WERI-Rb-1 (cell line): ENCODE measurements at regions not wholly inside any gene's neighbourhood (a gene's known extent, or its start where the extent isn't known, plus 50 kb on each side); places are given as distances from the start of the nearest gene placed in this dataset.
A peak's percentile ranks its signal among the peaks of the same experiment; 100 is the strongest.
"Not testable (repeated sequence)": the region's sequence is repeated elsewhere in the genome, so short reads cannot be mapped to it uniquely, and the experiment has no call there.

Source experiments
- DNase-seq: peaks from one replicate; pipeline ENCODE4 v3.0.0-alpha.2; 2020
- H3K27ac ChIP-seq: fragments of 250-450 bp; sonication (Bioruptor Pico); 2 replicates; pipeline ENCODE4 v1.5.1; 2020; ENCODE audit warnings: mild to moderate bottlenecking, moderate library complexity
- H3K27me3 ChIP-seq: fragments of 250-450 bp; sonication (Bioruptor Pico); 2 replicates; pipeline ENCODE4 v1.5.1; 2021; ENCODE audit warnings: mild to moderate bottlenecking, low read depth, moderate library complexity; ENCODE audit not compliant: insufficient read depth, severe bottlenecking
- H3K36me3 ChIP-seq: fragments of 250-450 bp; sonication (Bioruptor Pico); 2 replicates; pipeline ENCODE4 v1.5.1; 2020; ENCODE audit warnings: mild to moderate bottlenecking, moderate library complexity
- H3K4me3 ChIP-seq: 2 replicates; pipeline ENCODE4 v1.5.1; 2011; ENCODE audit warnings: low read depth, mild to moderate bottlenecking, control low read depth, low read length
- H3K9me3 ChIP-seq: fragments of 250-450 bp; sonication (Bioruptor Pico); 2 replicates; pipeline ENCODE4 v1.5.1; 2021; ENCODE audit warnings: mild to moderate bottlenecking, moderate library complexity; ENCODE audit not compliant: severe bottlenecking
- CTCF ChIP-seq: IDR thresholded peaks from 2 replicates; pipeline ENCODE4 v1.5.1; 2011; ENCODE audit warnings: low read depth, mild to moderate bottlenecking, control low read depth, inconsistent platforms, low read length

DNA sequence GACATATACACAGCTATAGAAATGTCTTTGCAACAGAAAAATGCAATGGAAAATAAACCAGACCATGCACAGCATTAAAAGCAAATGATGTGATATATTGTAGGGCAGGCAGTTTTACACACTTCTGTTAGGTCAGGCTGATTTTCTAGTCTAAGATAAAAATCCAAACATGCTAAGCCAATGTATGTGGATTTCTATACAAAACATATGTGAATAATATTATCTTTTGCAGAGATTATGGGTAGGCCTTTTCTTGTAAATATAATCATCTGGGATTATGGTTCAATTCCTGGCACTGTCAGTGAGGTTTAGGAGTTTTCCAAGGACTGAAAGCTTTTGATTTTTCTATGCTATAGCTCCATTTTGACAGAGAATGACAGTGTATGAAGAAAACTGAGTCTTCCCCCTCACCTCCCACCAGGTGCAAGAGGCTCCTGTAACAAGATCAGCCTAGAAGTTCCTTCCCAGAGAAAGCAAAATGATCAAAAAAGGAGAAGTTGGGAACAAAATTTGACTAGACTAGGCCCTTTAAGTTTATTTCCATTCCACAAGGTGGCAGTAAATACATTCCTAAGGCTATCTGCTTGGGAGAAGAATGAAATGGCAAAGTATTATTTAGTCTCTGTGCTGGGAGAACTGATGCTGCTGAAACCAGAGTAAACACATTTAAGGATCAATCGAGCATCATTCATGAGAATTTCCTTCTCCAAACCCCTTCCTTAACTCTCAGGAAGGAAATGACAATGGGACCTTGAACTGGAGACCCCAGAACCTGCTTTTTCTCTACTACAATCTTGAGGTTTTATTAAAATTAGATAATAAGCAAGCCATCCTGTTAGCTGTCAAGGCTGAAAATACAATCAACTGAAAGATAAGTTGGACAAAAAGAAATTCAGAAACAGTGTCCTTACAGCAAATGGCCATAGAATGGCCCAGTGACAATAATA, 133.0 kb upstream of the TUT7 start:
- H3K27me3 ChIP-seq, result peaks cover 38% of the 10 kb centered on the region

GRCh38 chr9:86485359-86485758, 131.1 kb upstream of the TUT7 start:
- Histone ChIP-seq H3K36me3 (no peaks in the 10 kb centered on the region), H3K27me3 (peaks cover 45% of the 10 kb centered on the region)

More for the DNA sequence above, 133.0 kb upstream of the TUT7 start:
- no peaks in the 10 kb centered on the region for H3K36me3 ChIP-seq
- TF ChIP-seq CTCF, result peak; percentile 31
- no peak overlapping the region for H3K27ac ChIP-seq
- no peak overlapping the region for H3K4me3 ChIP-seq
- no peak for DNase-seq
- H3K9me3 ChIP-seq, result no peaks in the 10 kb centered on the region

DNA sequence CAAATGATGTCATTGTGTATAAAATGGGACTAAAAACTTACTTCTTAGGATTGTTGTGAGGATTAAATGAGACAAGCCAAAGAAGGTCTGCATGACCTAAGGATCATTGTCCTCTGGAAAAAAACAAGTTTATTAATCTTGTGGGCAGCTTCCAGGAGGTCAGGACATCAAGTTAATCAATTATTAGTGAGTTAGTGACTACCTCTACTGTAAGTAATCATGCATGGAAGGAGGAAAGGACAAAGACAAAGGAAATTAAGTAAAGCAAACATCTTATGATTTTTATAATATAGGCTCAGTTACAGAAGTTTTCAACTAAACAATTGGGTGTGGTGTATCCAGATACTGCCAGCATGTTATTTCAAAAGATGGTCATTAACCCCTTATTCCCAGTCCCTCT, 129.3 kb upstream of the TUT7 start:
- H3K4me3 ChIP-seq, result no peak overlapping the region
- peaks cover 40% of the 10 kb centered on the region for H3K27me3 ChIP-seq
- no peaks in the 10 kb centered on the region for H3K9me3 ChIP-seq
- no peak for DNase-seq
- no peak overlapping the region for H3K27ac ChIP-seq
- no peak for TF ChIP-seq CTCF
- no peaks in the 10 kb centered on the region for H3K36me3 ChIP-seq

More at GRCh38 chr9:86485359-86485758, 131.1 kb upstream of the TUT7 start:
- Histone ChIP-seq H3K9me3 (no peaks in the 10 kb centered on the region), H3K4me3 (no peak overlapping the region), H3K27ac (no peak overlapping the region)
- DNase-seq, result no peak
- TF ChIP-seq CTCF, result no peak

- Histone ChIP-seq H3K36me3 (no peaks in the 10 kb centered on the region), H3K4me3 (no peak overlapping the region), H3K9me3 (no peaks in the 10 kb centered on the region), H3K27me3 (peaks cover 40% of the 10 kb centered on the region), H3K27ac (no peak overlapping the region)
- no peak for DNase-seq
- TF ChIP-seq CTCF, result no peak
These were observed 127.3 kb upstream of the TUT7 start for GRCh38 chr9:86481466-86481865.

DNA sequence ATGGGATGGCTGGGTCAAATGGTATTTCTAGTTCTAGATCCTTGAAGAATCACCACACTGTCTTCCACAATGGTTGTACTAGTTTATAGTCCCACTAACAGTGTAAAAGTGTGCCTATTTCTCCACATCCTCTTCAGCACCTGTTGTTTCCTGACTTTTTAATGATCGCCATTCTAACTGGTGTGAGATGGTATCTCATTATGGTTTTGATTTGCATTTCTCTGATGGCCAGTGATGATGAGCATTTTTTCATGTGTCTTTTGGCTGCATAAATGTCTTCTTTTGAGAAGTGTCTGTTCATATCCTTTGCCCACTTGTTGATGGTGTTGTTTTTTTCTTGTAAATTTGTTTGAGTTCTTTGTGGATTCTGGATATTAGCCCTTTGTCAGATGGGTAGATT, 121.0 kb upstream of the TUT7 start:
- not testable (repeated sequence) for DNase-seq, H3K36me3 ChIP-seq, H3K4me3 ChIP-seq, H3K9me3 ChIP-seq, H3K27ac ChIP-seq
- H3K27me3 ChIP-seq, result peaks cover 18% of the 10 kb centered on the region

DNA sequence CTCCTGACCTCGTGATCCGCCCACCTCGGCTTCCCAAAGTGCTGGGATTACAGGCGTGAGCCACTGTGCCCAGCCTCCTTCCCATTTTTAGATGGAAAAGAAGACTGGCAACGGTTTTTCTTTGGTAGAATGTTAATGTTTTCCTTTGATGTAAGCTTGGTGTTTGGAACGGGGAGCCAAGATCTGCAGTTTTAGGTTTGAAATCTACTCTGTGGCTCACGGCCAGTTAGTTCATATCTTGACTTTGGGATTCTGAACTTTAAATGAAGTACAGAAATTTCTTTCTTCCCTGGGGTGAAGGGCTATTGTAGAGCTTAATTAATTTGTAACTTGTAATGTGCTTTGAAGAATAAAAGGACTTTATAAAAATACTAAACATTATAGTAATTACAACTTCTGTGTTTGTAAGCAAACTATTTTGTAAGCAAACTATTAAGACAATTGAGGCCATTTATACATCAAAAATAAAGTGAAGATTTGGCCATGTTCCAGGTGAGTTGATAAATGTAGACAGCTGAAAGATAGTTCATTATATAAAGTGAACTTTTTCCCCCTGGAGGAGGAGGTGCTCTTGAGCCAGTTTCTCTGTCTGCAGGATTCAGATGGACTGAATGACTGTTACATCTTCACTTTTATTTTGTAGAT, 117.1 kb upstream of the TUT7 start:
- no peak for TF ChIP-seq CTCF
- Histone ChIP-seq H3K4me3 (no peak overlapping the region), H3K9me3 (no peaks in the 10 kb centered on the region), H3K36me3 (no peaks in the 10 kb centered on the region), H3K27me3 (peaks cover 40% of the 10 kb centered on the region), H3K27ac (no peak overlapping the region)
- no peak for DNase-seq
